A549 (cell line): ENCODE measurements at regions not wholly inside any gene's neighbourhood (a gene's known extent, or its start where the extent isn't known, plus 50 kb on each side); places are given as distances from the start of the nearest gene placed in this dataset.

ENCODE experiments used
- ATAC-seq, 2 experiments: fragments of 200-7000 bp in 1 of 2; fragments of >200 bp in 1 of 2; cut with Nextera tagmentation in 1 of 2; cut with Tn5 transposase in 1 of 2; 3 replicates each; pipeline versions ENCODE4 v1.8.0 to v1.9.1; 2018 to 2020; ENCODE audit warnings: mild to moderate bottlenecking in 1 of 2, moderate library complexity in 1 of 2
- CTCF ChIA-PET: fragments of 300-600 bp; sonication (Branson Sonifier 250); formaldehyde crosslinking; extraction: SDS; loops from one replicate; lab custom pipeline; 2021; ENCODE audit warnings: antibody characterized with exemption, inconsistent platforms; lab: Yijun Ruan, JAX
- POLR2A ChIA-PET: fragments of 350-600 bp; formaldehyde crosslinking; extraction: SDS; loops from one replicate; lab custom pipeline; 2021; ENCODE audit warnings: antibody characterized with exemption, inconsistent platforms; lab: Yijun Ruan, JAX
- DNase-seq, 2 experiments: peaks; one replicate each; pipeline versions ENCODE4 v3.0.0 to v3.0.0-alpha.2; 2011 to 2016; ENCODE audit warnings: low read depth in 1 of 2, low spot score in 1 of 2
- FAIRE-seq: peaks from 2 replicates; lab custom pipeline; 2011; peaks lifted over from hg19 to GRCh38; lab: Jason Lieb, UNC
- H3K27ac ChIP-seq, 2 experiments: fragments of >200 bp; sonication (Bioruptor Twin); formaldehyde crosslinking; 3 replicates each; pipeline ENCODE4 v1.5.1; 2016 to 2017
- H3K4me1 ChIP-seq: fragments of >200 bp; sonication (Bioruptor Twin); formaldehyde crosslinking; 3 replicates; pipeline ENCODE4 v1.6.1; 2016
- H3K4me2 ChIP-seq: fragments of >200 bp; sonication (Bioruptor Twin); formaldehyde crosslinking; 3 replicates; pipeline ENCODE4 v1.6.1; 2016
- H3K4me3 ChIP-seq: fragments of >200 bp; sonication (Bioruptor Twin); formaldehyde crosslinking; 3 replicates; pipeline ENCODE4 v1.5.1; 2016
- H3K9me3 ChIP-seq: fragments of >200 bp; sonication (Bioruptor Twin); formaldehyde crosslinking; 3 replicates; pipeline ENCODE4 v1.6.1; 2016
- BHLHE40 ChIP-seq: IDR thresholded peaks from 2 replicates; pipeline ENCODE4 v1.6.1; 2012; ENCODE audit warnings: low read depth, low read length, inconsistent platforms
- CEBPB ChIP-seq, 2 experiments: fragments of >200 bp in 1 of 2; sonication (Bioruptor Twin) in 1 of 2; formaldehyde crosslinking in 1 of 2; IDR thresholded peaks; 2 replicates each; pipeline ENCODE4 v1.6.1; 2012 to 2016
- CHD4 ChIP-seq: fragments of 200-600 bp; sonication (generic); IDR thresholded peaks from 2 replicates; pipeline ENCODE4 v1.6.1; 2016; ENCODE audit warnings: antibody characterized with exemption, mild to moderate bottlenecking, borderline replicate concordance
- EP300 ChIP-seq, 2 experiments: fragments of >200 bp; sonication (Bioruptor Twin); formaldehyde crosslinking; IDR thresholded peaks; 2 replicates in 1 of 2; 3 replicates in 1 of 2; pipeline ENCODE4 v1.6.1; 2016 to 2017
- FOSL2 ChIP-seq, 2 experiments: fragments of 450-650 bp in 1 of 2; fragments of >200 bp in 1 of 2; sonication (Bioruptor Twin) in 1 of 2; formaldehyde crosslinking; IDR thresholded peaks; 2 replicates each; pipeline versions ENCODE4 v1.5.0 to v1.6.1; 2016 to 2020; ENCODE audit warnings: mild to moderate bottlenecking in 1 of 2, moderate library complexity in 1 of 2
- FOXS1 ChIP-seq: fragments of 250-450 bp; sonication (Bioruptor Pico); IDR thresholded peaks from 2 replicates; pipeline ENCODE4 v1.5.0; 2020; ENCODE audit warnings: mild to moderate bottlenecking, moderate library complexity
- GATA3 ChIP-seq: IDR thresholded peaks from 2 replicates; pipeline ENCODE4 v1.6.1; 2012; ENCODE audit warnings: borderline replicate concordance
- KDM1A ChIP-seq: fragments of 200-600 bp; sonication (generic); IDR thresholded peaks from 2 replicates; pipeline ENCODE4 v1.6.1; 2016; ENCODE audit warnings: low read depth, mild to moderate bottlenecking
- KDM5A ChIP-seq: fragments of 200-600 bp; sonication (generic); IDR thresholded peaks from 2 replicates; pipeline ENCODE4 v1.6.1; 2016; ENCODE audit warnings: antibody characterized with exemption, mild to moderate bottlenecking
- MAFK ChIP-seq: fragments of 450-650 bp; IDR thresholded peaks from 2 replicates; pipeline ENCODE4 v1.6.1; 2014; ENCODE audit not compliant: partially characterized antibody
- NR3C1 ChIP-seq: fragments of >200 bp; sonication (Bioruptor Twin); formaldehyde crosslinking; IDR thresholded peaks from 3 replicates; pipeline ENCODE4 v1.6.1; 2017
- POLR2A ChIP-seq: IDR thresholded peaks from 2 replicates; pipeline ENCODE4 v1.6.1; 2012; ENCODE audit warnings: mild to moderate bottlenecking, low read length
- TFCP2L1 ChIP-seq: fragments of 250-450 bp; sonication (Bioruptor Pico); IDR thresholded peaks from 2 replicates; pipeline ENCODE4 v1.5.0; 2021; ENCODE audit warnings: mild to moderate bottlenecking
- TP53 ChIP-seq: fragments of 250-450 bp; sonication (Bioruptor Pico); IDR thresholded peaks from 2 replicates; pipeline ENCODE4 v1.5.0; 2021; ENCODE audit warnings: mild to moderate bottlenecking, moderate library complexity
- WGBS: methylation state at CpG from one replicate; pipeline ENCODE4 v1.1.6; 2017; ENCODE audit errors: missing lambda C conversion rate; 5-methylcytosine and 5-hydroxymethylcytosine counted together
- TF ChIP-seq, protein P1 (sequence below): fragments of >200 bp; sonication (Bioruptor Twin); formaldehyde crosslinking; IDR thresholded peaks from 3 replicates; pipeline ENCODE4 v1.6.1; 2016
- TF ChIP-seq, protein P2 (sequence below): fragments of 450-650 bp; IDR thresholded peaks from 2 replicates; pipeline ENCODE4 v1.6.1; 2014; ENCODE audit warnings: antibody characterized with exemption
- TF ChIP-seq, protein P3 (sequence below): fragments of >200 bp; sonication (Bioruptor Twin); formaldehyde crosslinking; IDR thresholded peaks from 3 replicates; pipeline ENCODE4 v1.5.1; 2016

DNA sequence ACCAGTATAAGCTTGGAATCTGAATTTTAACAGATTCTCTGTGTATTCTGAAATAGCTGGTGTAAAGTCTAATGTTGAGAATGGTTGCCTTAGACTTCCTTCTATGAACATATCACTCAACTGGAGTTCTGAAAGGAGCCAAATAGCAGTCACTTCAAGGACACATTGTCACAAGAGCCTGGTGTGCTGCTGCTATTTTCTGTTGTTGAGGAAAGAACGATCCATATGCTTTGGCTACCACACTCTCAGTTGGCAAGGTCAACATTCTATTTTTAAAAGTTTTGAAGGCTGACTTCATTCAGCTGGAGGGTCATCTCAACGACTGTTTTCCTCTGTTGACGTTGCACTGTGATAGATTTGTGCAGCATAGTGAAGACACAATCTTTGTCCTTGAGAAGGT, 248.7 kb downstream of the TUSC7 start:
- no peak for DNase-seq
- WGBS: 3% methylated on average over 3 of the region's 3 CpGs
- Histone ChIP-seq H3K4me3 (no peak overlapping the region), H3K27ac (no peak overlapping the region), H3K4me1 (no peaks in the 10 kb centered on the region), H3K4me2 (no peak overlapping the region), H3K9me3 (no peaks in the 10 kb centered on the region)
- CTCF ChIA-PET: no interaction called here
- ATAC-seq: no peak
- TF ChIP-seq EP300 (IDR thresholded peaks at IDR 0.05): no peak
- no peak for TF ChIP-seq TFCP2L1 (CRISPR knock-in tag)
- no peak for TF ChIP-seq BHLHE40
- TF ChIP-seq FOSL2 (IDR thresholded peaks at IDR 0.05): no peak
- no peak for TF ChIP-seq FOSL2 (CRISPR knock-in tag; IDR thresholded peaks at IDR 0.05)
- no peak for TF ChIP-seq POLR2A
- no peak for FAIRE-seq
- POLR2A ChIA-PET: no interaction called here

DNA sequence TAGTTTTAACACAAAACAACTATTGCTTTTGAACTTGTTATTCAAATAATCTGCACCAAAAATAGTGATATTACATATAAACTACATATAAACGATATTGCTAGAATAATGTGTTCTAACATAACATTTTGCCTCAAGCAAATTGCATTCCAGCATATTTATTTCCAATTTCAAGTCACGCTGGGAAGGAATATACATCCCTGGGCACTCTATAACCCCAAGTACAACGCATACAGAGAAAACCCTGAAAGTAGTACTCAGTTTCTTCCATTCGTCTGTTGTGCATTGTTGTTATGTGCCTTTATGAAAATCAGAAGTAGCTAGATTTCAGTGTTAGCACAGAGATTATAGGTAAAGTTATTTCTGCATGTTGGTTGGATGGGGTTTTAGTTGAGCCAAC, 251.5 kb downstream of the TUSC7 start:
- CTCF ChIA-PET: no interaction called here
- no peak for FAIRE-seq
- WGBS: 9% methylated on average over 4 of the region's 4 CpGs

DNA sequence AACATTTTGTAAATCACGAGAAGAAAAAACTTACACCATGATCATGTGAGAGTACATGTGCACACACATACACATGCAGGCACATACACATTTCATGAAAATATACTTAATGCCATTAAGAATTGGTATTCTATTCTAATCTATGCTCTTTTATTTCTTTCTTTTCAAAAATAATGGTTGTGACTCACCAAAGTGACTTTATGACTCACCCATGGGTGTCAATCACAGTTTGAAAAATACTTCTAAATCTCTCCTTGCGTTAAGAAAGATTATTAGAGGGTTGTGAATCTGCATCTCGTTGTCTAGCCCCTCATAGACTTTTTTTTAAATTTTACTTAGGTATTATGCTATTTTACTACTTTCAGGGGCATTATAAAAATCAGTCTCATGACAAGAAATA, 254.2 kb downstream of the TUSC7 start:
- no peaks in the 10 kb centered on the region for H3K9me3 ChIP-seq
- TF ChIP-seq, protein P1, sequence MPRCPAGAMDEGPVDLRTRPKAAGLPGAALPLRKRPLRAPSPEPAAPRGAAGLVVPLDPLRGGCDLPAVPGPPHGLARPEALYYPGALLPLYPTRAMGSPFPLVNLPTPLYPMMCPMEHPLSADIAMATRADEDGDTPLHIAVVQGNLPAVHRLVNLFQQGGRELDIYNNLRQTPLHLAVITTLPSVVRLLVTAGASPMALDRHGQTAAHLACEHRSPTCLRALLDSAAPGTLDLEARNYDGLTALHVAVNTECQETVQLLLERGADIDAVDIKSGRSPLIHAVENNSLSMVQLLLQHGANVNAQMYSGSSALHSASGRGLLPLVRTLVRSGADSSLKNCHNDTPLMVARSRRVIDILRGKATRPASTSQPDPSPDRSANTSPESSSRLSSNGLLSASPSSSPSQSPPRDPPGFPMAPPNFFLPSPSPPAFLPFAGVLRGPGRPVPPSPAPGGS: no peak
- TF ChIP-seq FOXS1 (CRISPR knock-in tag) (no peak), KDM1A (no peak), FOSL2 (IDR thresholded peaks at IDR 0.05) (no peak), FOSL2 (CRISPR knock-in tag; IDR thresholded peaks at IDR 0.05) (peak; percentile 53), MAFK (no peak), KDM5A (no peak)
- TF ChIP-seq, all 56 proteins: peak for 1
- FAIRE-seq (no peak), ATAC-seq (no peak), DNase-seq (no peak)
- Histone ChIP-seq H3K27ac (no peak overlapping the region), H3K4me1 (no peaks in the 10 kb centered on the region), H3K4me3 (no peak overlapping the region), H3K4me2 (no peak overlapping the region)
- ChIA-PET POLR2A (no interaction called here), CTCF (no interaction called here)
- 2% methylated on average over 3 of the region's 3 CpGs for WGBS

More for the DNA sequence above, 251.5 kb downstream of the TUSC7 start:
- Histone ChIP-seq H3K27ac (no peak overlapping the region), H3K4me1 (no peaks in the 10 kb centered on the region), H3K4me2 (no peak overlapping the region), H3K9me3 (no peaks in the 10 kb centered on the region), H3K4me3 (no peak overlapping the region)
- ATAC-seq (no peak), DNase-seq (no peak)
- POLR2A ChIA-PET: no interaction called here
- TF ChIP-seq KDM1A: no peak
- TF ChIP-seq, protein P2, sequence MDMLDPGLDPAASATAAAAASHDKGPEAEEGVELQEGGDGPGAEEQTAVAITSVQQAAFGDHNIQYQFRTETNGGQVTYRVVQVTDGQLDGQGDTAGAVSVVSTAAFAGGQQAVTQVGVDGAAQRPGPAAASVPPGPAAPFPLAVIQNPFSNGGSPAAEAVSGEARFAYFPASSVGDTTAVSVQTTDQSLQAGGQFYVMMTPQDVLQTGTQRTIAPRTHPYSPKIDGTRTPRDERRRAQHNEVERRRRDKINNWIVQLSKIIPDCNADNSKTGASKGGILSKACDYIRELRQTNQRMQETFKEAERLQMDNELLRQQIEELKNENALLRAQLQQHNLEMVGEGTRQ: no peak

DNA sequence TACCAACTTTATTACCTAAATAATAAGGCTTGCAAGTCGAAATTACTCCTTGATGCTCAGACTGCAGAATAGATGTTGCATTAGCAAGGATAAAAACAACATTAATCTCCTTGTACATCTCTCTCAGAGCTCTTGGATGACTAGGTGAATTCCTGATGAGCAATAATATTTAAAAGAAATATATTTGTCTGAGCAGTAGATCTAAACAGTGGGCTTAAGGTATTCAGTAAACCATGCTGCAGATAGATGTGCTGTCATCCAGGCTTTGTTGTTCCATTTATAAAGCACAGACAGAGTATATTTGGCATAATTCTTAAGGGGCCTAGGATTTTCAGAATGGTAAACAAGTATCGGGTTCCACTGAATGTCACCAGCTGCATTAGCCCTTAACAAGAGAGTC, 257.1 kb downstream of the TUSC7 start:
- DNase-seq (no peak), FAIRE-seq (no peak), ATAC-seq (no peak)
- ChIA-PET POLR2A (no interaction called here), CTCF (no interaction called here)
- Histone ChIP-seq H3K9me3 (no peaks in the 10 kb centered on the region), H3K4me2 (no peak overlapping the region), H3K27ac (no peak overlapping the region), H3K4me1 (no peaks in the 10 kb centered on the region), H3K4me3 (no peak overlapping the region)
- 9% methylated on average over 2 of the region's 2 CpGs for WGBS
- TF ChIP-seq NR3C1 (no peak), TP53 (no peak), GATA3 (no peak), CHD4 (no peak), EP300 (IDR thresholded peaks at IDR 0.05) (no peak), CEBPB (IDR thresholded peaks at IDR 0.05) (no peak)
- TF ChIP-seq, protein P2: no peak
- TF ChIP-seq, protein P3, sequence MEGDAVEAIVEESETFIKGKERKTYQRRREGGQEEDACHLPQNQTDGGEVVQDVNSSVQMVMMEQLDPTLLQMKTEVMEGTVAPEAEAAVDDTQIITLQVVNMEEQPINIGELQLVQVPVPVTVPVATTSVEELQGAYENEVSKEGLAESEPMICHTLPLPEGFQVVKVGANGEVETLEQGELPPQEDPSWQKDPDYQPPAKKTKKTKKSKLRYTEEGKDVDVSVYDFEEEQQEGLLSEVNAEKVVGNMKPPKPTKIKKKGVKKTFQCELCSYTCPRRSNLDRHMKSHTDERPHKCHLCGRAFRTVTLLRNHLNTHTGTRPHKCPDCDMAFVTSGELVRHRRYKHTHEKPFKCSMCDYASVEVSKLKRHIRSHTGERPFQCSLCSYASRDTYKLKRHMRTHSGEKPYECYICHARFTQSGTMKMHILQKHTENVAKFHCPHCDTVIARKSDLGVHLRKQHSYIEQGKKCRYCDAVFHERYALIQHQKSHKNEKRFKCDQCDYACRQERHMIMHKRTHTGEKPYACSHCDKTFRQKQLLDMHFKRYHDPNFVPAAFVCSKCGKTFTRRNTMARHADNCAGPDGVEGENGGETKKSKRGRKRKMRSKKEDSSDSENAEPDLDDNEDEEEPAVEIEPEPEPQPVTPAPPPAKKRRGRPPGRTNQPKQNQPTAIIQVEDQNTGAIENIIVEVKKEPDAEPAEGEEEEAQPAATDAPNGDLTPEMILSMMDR: no peak
